HCT116 (cell line): ENCODE measurements at regions not wholly inside any gene's neighbourhood (a gene's known extent, or its start where the extent isn't known, plus 50 kb on each side); places are given as distances from the start of the nearest gene placed in this dataset.

Experiments used
- ATAC-seq: fragments of 200-7000 bp; cut with Tn5 transposase; 2 replicates; pipeline ENCODE4 v1.9.1; 2020; ENCODE audit warnings: mild to moderate bottlenecking, moderate library complexity
- BruUV-seq: library from RNA; stranded (reverse); fragments of 400-500 nt; replicated peaks from 2 replicates; lab custom pipeline; 2021; lab: Mats Ljungman, UMichigan
- CTCF ChIA-PET: fragments of 300-600 bp; sonication (Branson Sonifier 250); formaldehyde crosslinking; loops from one replicate; lab custom pipeline; 2021; ENCODE audit warnings: antibody characterized with exemption; lab: Charles Lee
- POLR2A ChIA-PET: fragments of 300-600, 350-600 bp; sonication (Branson Sonifier 250); formaldehyde crosslinking; loops from one replicate; lab custom pipeline; 2021; ENCODE audit warnings: antibody characterized with exemption; lab: Charles Lee
- RAD21 ChIA-PET, 2 experiments: fragments of 300-600 bp; sonication (Branson Sonifier 250); formaldehyde crosslinking; loops; one replicate each; lab custom pipeline; 2023; ENCODE audit warnings: low total read pairs in 2 of 2; ENCODE audit not compliant: uncharacterized antibody in 2 of 2, unreplicated experiment in 2 of 2, low non-redundant PET in 1 of 2; lab: Charles Lee
- DNase-seq: peaks from one replicate; pipeline ENCODE4 v3.0.0-alpha.2; 2010; ENCODE audit warnings: low read depth, low spot score
- H2AFZ ChIP-seq: fragments of 200-600 bp; shearing (Covaris generic), sonication (generic); 2 replicates; pipeline ENCODE4 v1.6.1; 2017; ENCODE audit warnings: low read depth, mixed run types, mixed read lengths, antibody characterized with exemption, low read length; ENCODE audit not compliant: poor library complexity, severe bottlenecking
- H3K27ac ChIP-seq: 2 replicates; pipeline ENCODE4 v1.5.1; 2012; ENCODE audit warnings: low read depth, low read length
- H3K27me3 ChIP-seq: fragments of 200-600 bp; sonication (generic); 2 replicates; pipeline ENCODE4 v1.6.1; 2016; ENCODE audit warnings: mixed run types, low read length, mixed read lengths; ENCODE audit not compliant: insufficient read depth
- H3K36me3 ChIP-seq, 2 experiments: fragments of 200-500 bp in 1 of 2; fragments of 200-600 bp in 1 of 2; sonication (Bioruptor generic) in 1 of 2; sonication (generic) in 1 of 2; 2 replicates each; pipeline versions ENCODE4 v1.5.1 to v1.6.1; 2014 to 2016; ENCODE audit warnings: low read length in 2 of 2, inconsistent platforms in 1 of 2, mixed read lengths in 1 of 2, mixed run types in 1 of 2; ENCODE audit not compliant: insufficient read depth in 2 of 2, control insufficient read depth in 1 of 2
- H3K4me1 ChIP-seq, 2 experiments: fragments of 200-600 bp in 1 of 2; sonication (generic) in 1 of 2; 2 replicates each; pipeline versions ENCODE4 v1.5.1 to v1.6.1; 2012 to 2017; ENCODE audit warnings: low read length in 2 of 2, inconsistent platforms in 1 of 2, mild to moderate bottlenecking in 1 of 2, mixed read lengths in 1 of 2, mixed run types in 1 of 2, moderate library complexity in 1 of 2; ENCODE audit not compliant: insufficient read depth in 2 of 2, control insufficient read depth in 1 of 2
- H3K4me2 ChIP-seq: fragments of 200-600 bp; sonication (generic); 2 replicates; pipeline ENCODE4 v1.6.1; 2017; ENCODE audit warnings: mixed run types, low read length, mixed read lengths
- H3K4me3 ChIP-seq, 2 experiments: fragments of 200-600 bp in 1 of 2; sonication (generic) in 1 of 2; replicated peaks in 1 of 2; 2 replicates each; pipeline ENCODE4 v1.5.1; 2011 to 2016; ENCODE audit warnings: low read length in 2 of 2, control low read depth in 1 of 2, low read depth in 1 of 2, mild to moderate bottlenecking in 1 of 2, mixed read lengths in 1 of 2, mixed run types in 1 of 2
- H3K79me2 ChIP-seq: fragments of 200-600 bp; sonication (generic); 2 replicates; pipeline ENCODE4 v1.6.1; 2017; ENCODE audit warnings: mild to moderate bottlenecking, mixed run types, low read length, moderate library complexity, mixed read lengths; ENCODE audit not compliant: insufficient read depth
- H3K9ac ChIP-seq: fragments of 200-600 bp; sonication (generic); 2 replicates; pipeline ENCODE4 v1.6.1; 2016; ENCODE audit warnings: low read length, mixed read lengths
- H3K9me2 ChIP-seq: fragments of 200-600 bp; sonication (generic), shearing (Covaris generic); 2 replicates; pipeline ENCODE4 v1.6.1; 2017; ENCODE audit warnings: mixed run types, mild to moderate bottlenecking, moderate library complexity; ENCODE audit not compliant: insufficient read depth
- H3K9me3 ChIP-seq, 2 experiments: fragments of 200-500 bp in 1 of 2; fragments of 200-600 bp in 1 of 2; sonication (Bioruptor generic) in 1 of 2; sonication (generic) in 1 of 2; 2 replicates each; pipeline ENCODE4 v1.6.1; 2014 to 2017; ENCODE audit warnings: low read length in 2 of 2, mixed read lengths in 2 of 2, inconsistent platforms in 1 of 2, low read depth in 1 of 2, mild to moderate bottlenecking in 1 of 2, mixed run types in 1 of 2, moderate library complexity in 1 of 2; ENCODE audit not compliant: control insufficient read depth in 1 of 2, insufficient read depth in 1 of 2
- H4K20me1 ChIP-seq: fragments of 200-600 bp; sonication (generic), shearing (Covaris generic); 2 replicates; pipeline ENCODE4 v1.6.1; 2017; ENCODE audit warnings: mixed run types, mild to moderate bottlenecking, moderate library complexity; ENCODE audit not compliant: insufficient read depth
- ATF3 ChIP-seq: IDR thresholded peaks from 2 replicates; pipeline ENCODE4 v1.6.1; 2012
- CBX3 ChIP-seq: IDR thresholded peaks from 2 replicates; pipeline ENCODE4 v1.6.1; 2012; ENCODE audit warnings: low read depth
- EGR1 ChIP-seq: IDR thresholded peaks from 2 replicates; pipeline ENCODE4 v1.6.1; 2012; ENCODE audit warnings: low read depth
- EZH2phosphoT487 ChIP-seq: fragments of 200-600 bp; IDR thresholded peaks from 2 replicates; pipeline ENCODE4 v1.6.1; 2018; ENCODE audit warnings: antibody characterized with exemption, borderline replicate concordance
- FOSL1 ChIP-seq: IDR thresholded peaks from 2 replicates; pipeline ENCODE4 v1.6.1; 2012; ENCODE audit warnings: low read depth
- JUND ChIP-seq: IDR thresholded peaks from 2 replicates; pipeline ENCODE4 v1.6.1; 2012
- POLR2A ChIP-seq: IDR thresholded peaks from 2 replicates; pipeline ENCODE4 v1.7.0; 2011; ENCODE audit warnings: borderline replicate concordance; ENCODE audit not compliant: insufficient read depth, insufficient read length; ENCODE audit errors: extremely low read depth
- POLR2AphosphoS5 ChIP-seq: IDR thresholded peaks from 2 replicates; pipeline ENCODE4 v1.6.1; 2011; ENCODE audit warnings: mild to moderate bottlenecking, low read depth, low read length, moderate library complexity
- RAD21 ChIP-seq: IDR thresholded peaks from 2 replicates; pipeline ENCODE4 v1.6.1; 2012; ENCODE audit warnings: low read depth, mild to moderate bottlenecking
- SIN3A ChIP-seq: IDR thresholded peaks from 2 replicates; pipeline ENCODE4 v1.6.1; 2012; ENCODE audit warnings: low read depth
- SP1 ChIP-seq: IDR thresholded peaks from 2 replicates; pipeline ENCODE4 v1.6.1; 2012; ENCODE audit warnings: low read depth
- SRF ChIP-seq: IDR thresholded peaks from 2 replicates; pipeline ENCODE4 v1.6.1; 2012; ENCODE audit warnings: low read depth
- TCF7L2 ChIP-seq: IDR thresholded peaks from 2 replicates; pipeline ENCODE4 v1.7.0; 2011; ENCODE audit warnings: borderline replicate concordance, inconsistent platforms; ENCODE audit not compliant: insufficient read depth, insufficient read length; ENCODE audit errors: extremely low read depth
- YY1 ChIP-seq: IDR thresholded peaks from 2 replicates; pipeline ENCODE4 v1.6.1; 2011; ENCODE audit warnings: low read length, low read depth, moderate library complexity, mild to moderate bottlenecking; ENCODE audit not compliant: insufficient replicate concordance; ENCODE audit errors: extremely low read depth
- ZFX ChIP-seq: fragments of 450-650 bp; IDR thresholded peaks from 2 replicates; pipeline ENCODE4 v1.6.1; 2017
- ZNF274 ChIP-seq: fragments of 200-500 bp; sonication (Bioruptor generic); IDR thresholded peaks from 2 replicates; pipeline ENCODE4 v1.6.1; 2014; ENCODE audit warnings: mild to moderate bottlenecking, low read depth, low read length, inconsistent platforms
- intact Hi-C: fragments of 100-400 bp; cut with micrococcal nuclease; formaldehyde crosslinking; loops from 2 replicates; pipeline ENCODE4 v1.10.0; 2022
- TF ChIP-seq, protein P1 (sequence below), 3 experiments: fragments of 200-600 bp in 1 of 3; sonication (generic) in 1 of 3; IDR thresholded peaks in 2 of 3; conservative IDR thresholded peaks in 1 of 3; 2 replicates each; pipeline ENCODE4 v1.5.1; 2012 to 2017; ENCODE audit warnings: low read depth in 2 of 3, low read length in 2 of 3, antibody characterized with exemption in 1 of 3, borderline replicate concordance in 1 of 3, control low read depth in 1 of 3, mild to moderate bottlenecking in 1 of 3, mixed read lengths in 1 of 3, mixed run types in 1 of 3, moderate library complexity in 1 of 3; ENCODE audit not compliant: insufficient read depth in 1 of 3
- TF ChIP-seq, protein P2 (sequence below): IDR thresholded peaks from 2 replicates; pipeline ENCODE4 v1.6.1; 2011; ENCODE audit warnings: mild to moderate bottlenecking, low read length, moderate library complexity; ENCODE audit not compliant: insufficient replicate concordance; ENCODE audit errors: extremely low read depth
- TF ChIP-seq, protein P3 (sequence below): IDR thresholded peaks from 2 replicates; pipeline ENCODE4 v1.6.1; 2012

DNA sequence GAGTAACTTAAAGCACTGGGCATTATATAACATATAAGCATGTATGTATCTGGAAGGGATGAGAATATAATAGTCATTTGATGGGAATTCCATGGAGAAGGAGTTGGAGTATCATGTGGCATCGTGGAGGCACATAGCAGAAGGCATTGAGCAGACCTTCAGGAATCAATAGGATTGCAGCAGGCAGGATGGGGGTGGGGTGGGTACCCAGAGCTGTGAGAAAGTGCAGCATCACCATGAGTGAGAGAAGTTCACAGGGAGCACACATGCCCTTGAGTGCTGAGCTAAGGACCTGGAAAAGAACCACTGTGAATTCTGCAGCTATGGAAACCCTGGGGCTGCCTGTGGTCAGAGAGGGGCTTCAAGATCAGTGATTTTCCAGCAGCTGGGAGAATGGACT, 57.3 kb downstream of the MED10 start:
- no peak overlapping the region for H3K9ac ChIP-seq
- no peaks in the 10 kb centered on the region for H4K20me1 ChIP-seq
- CTCF ChIA-PET, result no interaction called here
- H3K9me2 ChIP-seq, result no peaks in the 10 kb centered on the region
- no peak for TF ChIP-seq SRF
- TF ChIP-seq TCF7L2, result no peak
- no peak for TF ChIP-seq POLR2A
- no peak for TF ChIP-seq YY1
- TF ChIP-seq SIN3A, result no peak
- no peak for TF ChIP-seq ATF3
- no peak for TF ChIP-seq POLR2AphosphoS5
- TF ChIP-seq, protein P1, sequence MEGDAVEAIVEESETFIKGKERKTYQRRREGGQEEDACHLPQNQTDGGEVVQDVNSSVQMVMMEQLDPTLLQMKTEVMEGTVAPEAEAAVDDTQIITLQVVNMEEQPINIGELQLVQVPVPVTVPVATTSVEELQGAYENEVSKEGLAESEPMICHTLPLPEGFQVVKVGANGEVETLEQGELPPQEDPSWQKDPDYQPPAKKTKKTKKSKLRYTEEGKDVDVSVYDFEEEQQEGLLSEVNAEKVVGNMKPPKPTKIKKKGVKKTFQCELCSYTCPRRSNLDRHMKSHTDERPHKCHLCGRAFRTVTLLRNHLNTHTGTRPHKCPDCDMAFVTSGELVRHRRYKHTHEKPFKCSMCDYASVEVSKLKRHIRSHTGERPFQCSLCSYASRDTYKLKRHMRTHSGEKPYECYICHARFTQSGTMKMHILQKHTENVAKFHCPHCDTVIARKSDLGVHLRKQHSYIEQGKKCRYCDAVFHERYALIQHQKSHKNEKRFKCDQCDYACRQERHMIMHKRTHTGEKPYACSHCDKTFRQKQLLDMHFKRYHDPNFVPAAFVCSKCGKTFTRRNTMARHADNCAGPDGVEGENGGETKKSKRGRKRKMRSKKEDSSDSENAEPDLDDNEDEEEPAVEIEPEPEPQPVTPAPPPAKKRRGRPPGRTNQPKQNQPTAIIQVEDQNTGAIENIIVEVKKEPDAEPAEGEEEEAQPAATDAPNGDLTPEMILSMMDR (IDR thresholded peaks at IDR 0.05 in 2 of 3, conservative IDR thresholded peaks at IDR 0.05 in 1 of 3; ENCODE audit: borderline replicate concordance in 1 of 3, insufficient read depth in 1 of 3, low read depth in 2 of 3, low read length in 2 of 3), result no peak
- TF ChIP-seq CBX3, result no peak
- TF ChIP-seq, protein P2, sequence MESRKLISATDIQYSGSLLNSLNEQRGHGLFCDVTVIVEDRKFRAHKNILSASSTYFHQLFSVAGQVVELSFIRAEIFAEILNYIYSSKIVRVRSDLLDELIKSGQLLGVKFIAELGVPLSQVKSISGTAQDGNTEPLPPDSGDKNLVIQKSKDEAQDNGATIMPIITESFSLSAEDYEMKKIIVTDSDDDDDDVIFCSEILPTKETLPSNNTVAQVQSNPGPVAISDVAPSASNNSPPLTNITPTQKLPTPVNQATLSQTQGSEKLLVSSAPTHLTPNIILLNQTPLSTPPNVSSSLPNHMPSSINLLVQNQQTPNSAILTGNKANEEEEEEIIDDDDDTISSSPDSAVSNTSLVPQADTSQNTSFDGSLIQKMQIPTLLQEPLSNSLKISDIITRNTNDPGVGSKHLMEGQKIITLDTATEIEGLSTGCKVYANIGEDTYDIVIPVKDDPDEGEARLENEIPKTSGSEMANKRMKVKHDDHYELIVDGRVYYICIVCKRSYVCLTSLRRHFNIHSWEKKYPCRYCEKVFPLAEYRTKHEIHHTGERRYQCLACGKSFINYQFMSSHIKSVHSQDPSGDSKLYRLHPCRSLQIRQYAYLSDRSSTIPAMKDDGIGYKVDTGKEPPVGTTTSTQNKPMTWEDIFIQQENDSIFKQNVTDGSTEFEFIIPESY, result no peak
- TF ChIP-seq SP1, result no peak
- TF ChIP-seq ZFX, result no peak
- TF ChIP-seq JUND, result no peak
- no peak for TF ChIP-seq ZNF274
- no peak for TF ChIP-seq RAD21
- TF ChIP-seq FOSL1, result no peak
- TF ChIP-seq EGR1, result no peak
- no peak for TF ChIP-seq EZH2phosphoT487
- TF ChIP-seq, protein P3, sequence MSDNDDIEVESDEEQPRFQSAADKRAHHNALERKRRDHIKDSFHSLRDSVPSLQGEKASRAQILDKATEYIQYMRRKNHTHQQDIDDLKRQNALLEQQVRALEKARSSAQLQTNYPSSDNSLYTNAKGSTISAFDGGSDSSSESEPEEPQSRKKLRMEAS, result no peak
- DNase-seq (no peak), ATAC-seq (no peak)
- RAD21 ChIA-PET, result no interaction called here
- POLR2A ChIA-PET, result no interaction called here
- H3K4me2 ChIP-seq, result no peak overlapping the region
- peaks cover 2% of the 10 kb centered on the region; the same call in 1 of the 2 replicates for H3K27me3 ChIP-seq
- no peaks in the 10 kb centered on the region for H3K79me2 ChIP-seq
- no peaks in the 10 kb centered on the region for H3K9me3 ChIP-seq
- intact Hi-C loops, result no loop called here
- H3K36me3 ChIP-seq, result no peaks in the 10 kb centered on the region
- no peak overlapping the region for H2AFZ ChIP-seq
- H3K27ac ChIP-seq, result no peak overlapping the region
- H3K4me3 ChIP-seq, result no peak overlapping the region
- H3K4me1 ChIP-seq, result no peaks in the 10 kb centered on the region
- BruUV-seq, result no TSS peak
